ENCODE measurements at regions not wholly inside any gene's neighbourhood (a gene's known extent, or its start where the extent isn't known, plus 50 kb on each side); places are given as distances from the start of the nearest gene placed in this dataset.

DNA sequence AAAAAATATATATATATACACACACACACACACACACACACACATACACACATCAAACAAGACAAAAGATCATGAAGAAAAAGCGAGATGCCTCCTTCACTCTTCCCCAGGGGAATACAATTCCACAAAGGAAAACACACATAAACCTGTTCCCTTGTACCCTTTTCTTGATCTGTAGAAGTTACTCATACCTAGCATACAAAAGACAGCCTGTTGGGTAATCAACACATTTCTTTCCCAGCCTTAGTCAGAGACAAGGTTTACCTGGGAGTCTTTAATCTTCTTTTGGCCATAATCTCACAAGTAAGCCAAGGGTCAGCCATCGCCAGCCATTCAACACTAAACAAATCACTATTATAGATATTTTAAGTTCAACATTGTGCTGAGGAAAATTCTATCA lies 407.0 kb downstream of the SUCLG1 start:
- Histone ChIP-seq H3K27me3 (no peaks in the 10 kb centered on the region), H3K27ac (no peak overlapping the region), H3K4me3 (no peak overlapping the region), H3K4me1 (no peaks in the 10 kb centered on the region), H3K9me3 (replicated peaks) (no peaks in the 10 kb centered on the region), H3K36me3 (no peaks in the 10 kb centered on the region)
- no peak for DNase-seq

DNA sequence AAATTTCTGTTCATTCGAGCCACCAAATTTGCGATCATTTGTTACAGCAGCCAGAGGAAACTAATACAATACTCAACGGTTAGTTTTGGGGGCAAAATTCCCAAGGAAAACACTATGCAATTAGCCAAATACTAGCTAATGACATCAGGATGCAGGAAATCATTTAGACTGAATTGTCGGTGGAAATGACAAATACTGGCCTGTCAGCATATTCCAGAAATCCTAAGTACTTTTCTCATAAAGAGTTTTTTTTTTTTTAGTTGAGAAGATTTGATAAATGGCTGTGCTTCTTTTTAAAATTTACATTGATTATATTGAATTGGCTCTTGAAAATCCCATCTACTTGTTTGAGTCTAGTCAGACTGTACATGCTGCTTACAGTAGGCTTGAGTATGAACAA lies 410.1 kb downstream of the SUCLG1 start:
- no peaks in the 10 kb centered on the region for H3K36me3 ChIP-seq
- H3K9me3 ChIP-seq (replicated peaks), result no peaks in the 10 kb centered on the region
- no peak overlapping the region for H3K27ac ChIP-seq
- H3K4me1 ChIP-seq, result no peaks in the 10 kb centered on the region
- H3K4me3 ChIP-seq, result no peak overlapping the region
- DNase-seq, result no peak
- H3K27me3 ChIP-seq, result peaks cover 7% of the 10 kb centered on the region

DNA sequence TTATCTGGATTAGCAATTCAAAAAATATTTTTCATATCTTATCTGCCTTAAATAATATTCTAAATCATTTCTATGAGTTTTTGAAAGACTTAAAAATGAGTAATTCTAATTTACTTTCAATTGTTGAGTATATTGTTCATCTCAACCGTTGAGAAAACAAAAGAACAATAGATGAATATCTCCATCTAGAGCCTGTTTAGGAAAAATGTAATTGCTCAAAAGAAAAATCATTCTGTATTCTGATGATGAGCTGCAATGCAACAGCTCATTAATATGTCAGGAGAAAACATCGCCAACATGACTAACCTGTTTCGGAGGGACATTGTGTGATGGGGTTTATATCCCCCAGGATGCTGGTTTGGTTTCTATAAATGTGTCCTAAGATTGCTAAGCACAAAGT lies 417.6 kb downstream of the SUCLG1 start:
- H3K36me3 ChIP-seq, result no peaks in the 10 kb centered on the region
- H3K4me1 ChIP-seq, result no peaks in the 10 kb centered on the region
- H3K27me3 ChIP-seq, result peaks cover 7% of the 10 kb centered on the region
- no peak overlapping the region for H3K27ac ChIP-seq
- DNase-seq, result no peak
- H3K4me3 ChIP-seq, result no peak overlapping the region
- no peaks in the 10 kb centered on the region for H3K9me3 ChIP-seq (replicated peaks)

DNA sequence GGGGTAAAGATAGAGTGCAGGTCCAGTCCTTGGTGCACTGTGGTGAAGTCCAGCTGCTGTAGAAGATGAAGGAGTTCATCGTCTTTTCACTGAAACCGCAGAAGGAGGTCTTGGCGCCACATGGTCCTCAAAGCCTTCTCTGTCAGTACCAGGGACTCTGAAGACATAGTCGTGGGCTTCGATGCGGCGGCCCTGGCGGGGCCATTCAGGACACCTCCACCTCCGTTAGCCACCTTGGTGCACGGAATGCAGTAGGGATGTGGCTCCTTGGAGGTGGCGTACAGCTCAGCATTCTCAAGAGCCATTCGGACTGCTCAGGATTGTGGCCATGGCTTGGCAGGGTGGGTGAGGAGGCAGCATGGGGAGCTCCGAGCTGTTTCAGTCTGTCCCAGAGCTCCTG lies 418.8 kb downstream of the SUCLG1 start:
- no peaks in the 10 kb centered on the region for H3K9me3 ChIP-seq (replicated peaks)
- peaks cover 7% of the 10 kb centered on the region for H3K27me3 ChIP-seq
- no peak for DNase-seq
- H3K27ac ChIP-seq, result no peak overlapping the region
- H3K36me3 ChIP-seq, result no peaks in the 10 kb centered on the region
- H3K4me3 ChIP-seq, result no peak overlapping the region
- no peaks in the 10 kb centered on the region for H3K4me1 ChIP-seq

DNA sequence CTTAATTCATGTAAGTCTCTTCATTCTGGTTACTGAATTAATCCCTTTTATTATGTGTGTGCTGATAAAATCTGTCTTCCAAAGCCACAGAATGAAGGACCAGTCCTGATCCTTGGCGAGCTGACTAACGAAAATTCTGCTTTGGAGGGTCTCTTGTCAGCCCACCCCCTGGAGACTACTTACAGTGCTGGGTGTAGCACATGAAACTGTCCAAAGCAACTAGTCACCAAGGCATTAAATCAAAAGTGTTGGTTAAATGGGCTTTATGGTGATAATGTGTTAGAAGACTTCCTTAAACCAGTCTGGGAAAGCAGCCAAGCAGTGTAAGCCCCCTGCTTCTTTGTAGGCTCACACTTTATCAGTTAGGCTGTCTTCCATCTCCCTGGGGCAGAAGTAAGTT lies 420.2 kb downstream of the SUCLG1 start:
- Histone ChIP-seq H3K4me3 (no peak overlapping the region), H3K27me3 (peaks cover 3% of the 10 kb centered on the region; the same call in 1 of the 2 replicates), H3K4me1 (no peaks in the 10 kb centered on the region), H3K27ac (no peak overlapping the region), H3K36me3 (no peaks in the 10 kb centered on the region), H3K9me3 (replicated peaks) (no peaks in the 10 kb centered on the region)
- peak in 1 of 2 experiments; percentile 16 for DNase-seq

DNA sequence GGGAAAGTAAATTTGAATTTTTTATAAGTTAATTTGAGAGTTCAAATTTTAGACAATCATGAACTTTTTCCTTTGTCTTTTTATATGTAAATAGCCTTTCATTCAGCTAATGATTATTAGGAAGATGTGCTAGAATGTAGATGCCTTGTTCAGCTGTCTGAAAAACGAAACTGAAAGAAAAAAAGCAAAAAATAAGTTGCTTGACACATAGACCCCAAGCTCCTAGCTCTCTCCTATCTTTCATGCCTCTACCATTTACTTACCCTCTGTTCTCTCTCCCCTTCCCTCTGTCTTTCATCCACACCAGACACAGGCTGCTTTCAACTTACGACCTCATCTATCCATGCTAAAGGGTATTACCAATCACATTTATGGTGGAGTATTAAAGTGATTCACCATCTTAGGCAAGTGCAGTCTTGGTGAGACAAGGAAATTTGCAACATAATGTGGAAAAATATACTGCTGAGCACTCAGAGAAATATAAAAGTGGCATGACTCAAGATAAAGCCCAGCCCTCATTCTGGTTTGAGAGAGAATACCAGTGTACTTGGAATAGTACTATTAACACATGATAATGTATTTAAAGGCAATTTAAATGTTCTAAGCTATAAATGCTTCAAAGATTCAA lies 425.6 kb downstream of the SUCLG1 start:
- no peak for DNase-seq

DNA sequence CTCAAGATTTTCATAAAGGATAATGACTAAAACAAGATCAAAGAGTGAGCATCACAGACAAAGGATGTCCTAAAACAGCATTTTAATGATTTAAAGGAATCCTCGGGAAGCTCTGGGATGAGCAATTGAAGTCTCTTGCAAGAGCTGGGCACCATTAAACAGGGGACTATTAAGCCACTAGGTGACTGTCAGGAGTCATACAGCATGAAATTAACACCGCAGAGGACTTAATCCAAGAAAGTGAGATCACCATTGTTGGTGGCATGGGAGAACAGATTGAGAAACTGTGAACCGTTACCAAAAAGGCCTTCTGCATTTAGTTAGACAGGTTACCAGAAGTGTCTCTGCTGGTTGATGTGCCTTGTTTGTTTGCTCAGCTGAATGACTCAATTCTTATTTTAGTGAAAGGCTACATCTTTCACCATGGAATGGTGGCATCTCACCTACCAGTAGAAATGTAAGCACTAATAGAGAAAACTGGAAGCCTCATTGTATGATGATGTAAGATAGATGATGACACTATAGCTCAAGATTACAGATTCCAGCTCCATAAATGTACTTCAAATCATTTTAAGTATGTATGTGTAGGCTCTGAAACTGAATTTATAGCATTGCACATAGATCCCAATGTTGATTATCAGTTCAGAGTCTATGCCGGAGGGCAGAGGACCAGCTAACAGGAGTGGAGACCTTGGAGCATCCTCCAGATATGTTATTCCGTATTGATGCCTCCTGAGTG lies 427.6 kb downstream of the SUCLG1 start:
- Histone ChIP-seq H3K36me3 (no peaks in the 10 kb centered on the region), H3K27me3 (no peaks in the 10 kb centered on the region), H3K27ac (no peak overlapping the region), H3K4me1 (no peaks in the 10 kb centered on the region), H3K9me3 (replicated peaks) (no peaks in the 10 kb centered on the region), H3K4me3 (no peak overlapping the region)
- DNase-seq, result no peak

More for the DNA sequence above, 425.6 kb downstream of the SUCLG1 start:
- H3K36me3 ChIP-seq, result no peaks in the 10 kb centered on the region
- no peak overlapping the region for H3K4me3 ChIP-seq
- H3K4me1 ChIP-seq, result no peaks in the 10 kb centered on the region
- H3K27me3 ChIP-seq, result no peaks in the 10 kb centered on the region
- no peaks in the 10 kb centered on the region for H3K9me3 ChIP-seq (replicated peaks)
- no peak overlapping the region for H3K27ac ChIP-seq

DNA sequence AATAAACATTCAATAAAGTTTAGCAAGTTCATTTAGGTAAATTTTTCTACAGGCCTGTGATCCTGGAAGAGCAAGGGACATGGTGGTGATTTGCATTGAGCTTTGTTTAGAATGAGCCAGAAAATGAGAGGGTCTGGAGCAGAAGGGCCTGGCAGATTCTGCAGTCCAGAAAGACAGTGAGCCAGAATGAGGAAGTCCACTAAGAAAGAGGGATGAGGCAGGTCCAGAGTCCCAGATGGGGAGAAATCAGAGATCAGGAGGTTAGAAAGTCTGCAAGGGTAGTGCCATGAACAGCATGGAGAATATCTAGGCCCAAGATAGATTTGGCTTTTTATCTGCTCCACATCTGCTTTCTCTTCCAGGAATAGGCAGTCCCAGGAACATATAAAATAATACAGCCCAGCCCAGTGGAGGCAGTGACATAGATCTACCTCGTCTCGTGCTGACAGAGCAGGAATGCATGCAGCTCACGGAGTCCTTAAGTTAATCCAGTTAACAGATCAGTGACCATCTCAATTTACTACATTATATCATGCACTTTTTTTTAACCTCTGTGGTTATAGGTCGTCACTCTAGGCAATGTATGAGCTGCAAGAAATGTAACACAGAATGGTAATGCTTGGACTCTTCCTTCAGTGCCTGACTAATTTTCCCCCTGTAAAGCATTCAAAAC lies 429.0 kb downstream of the SUCLG1 start:
- no peak for DNase-seq
- Histone ChIP-seq H3K9me3 (replicated peaks) (no peaks in the 10 kb centered on the region), H3K27ac (no peak overlapping the region), H3K36me3 (no peaks in the 10 kb centered on the region), H3K4me1 (no peaks in the 10 kb centered on the region), H3K27me3 (no peaks in the 10 kb centered on the region), H3K4me3 (no peak overlapping the region)

DNA sequence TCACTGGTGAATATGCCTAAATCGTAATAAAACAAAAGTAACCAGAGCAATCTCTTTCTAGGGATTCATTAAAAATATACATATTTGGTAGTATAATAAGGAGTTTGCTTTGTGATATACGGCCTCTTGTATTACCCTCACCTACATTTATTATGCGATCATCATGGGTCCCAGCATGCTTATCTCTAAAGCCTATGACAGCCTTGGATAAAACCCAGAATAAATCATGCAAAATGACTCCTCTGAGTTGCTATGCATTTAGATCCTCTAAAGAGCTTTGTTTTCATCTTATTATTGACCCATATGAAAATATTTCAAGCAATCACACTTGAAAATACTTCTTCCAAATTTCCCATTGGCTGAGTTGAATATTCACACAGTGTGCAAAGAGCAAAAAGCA lies 432.3 kb downstream of the SUCLG1 start:
- H3K36me3 ChIP-seq, result no peaks in the 10 kb centered on the region
- H3K27ac ChIP-seq, result no peak overlapping the region
- no peaks in the 10 kb centered on the region for H3K9me3 ChIP-seq (replicated peaks)
- H3K27me3 ChIP-seq, result no peaks in the 10 kb centered on the region
- no peak for DNase-seq
- H3K4me3 ChIP-seq, result no peak overlapping the region
- H3K4me1 ChIP-seq, result no peaks in the 10 kb centered on the region

DNA sequence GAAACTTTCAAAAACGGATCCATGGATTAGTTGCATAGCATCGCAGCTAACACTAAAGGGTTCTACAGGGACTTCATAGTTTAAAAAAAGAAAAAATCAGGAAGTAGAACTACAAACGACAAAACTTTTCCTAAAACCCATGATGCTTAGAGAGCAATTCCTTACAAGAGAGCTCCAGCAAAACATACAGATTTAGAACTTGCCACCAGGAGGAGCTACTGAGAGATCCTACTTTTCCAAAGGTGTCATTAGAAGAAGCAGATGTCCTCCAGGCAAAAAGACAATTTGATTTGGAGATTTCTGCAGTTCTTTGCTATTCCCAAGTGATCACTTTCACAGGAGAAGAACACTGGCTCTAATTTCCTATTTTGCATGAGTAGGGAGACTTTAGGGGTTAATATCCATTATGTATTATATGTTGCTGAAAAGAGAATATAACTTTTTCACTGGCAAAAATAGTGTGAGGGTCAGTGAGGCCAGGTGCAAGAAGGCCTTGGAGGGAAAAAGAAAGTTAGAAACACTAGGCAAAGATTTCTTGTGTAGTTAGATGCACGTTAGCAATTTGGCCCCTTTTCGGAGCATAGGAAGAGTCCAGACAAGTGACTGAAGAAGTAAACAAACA lies 436.2 kb downstream of the SUCLG1 start:
- DNase-seq, result peak; percentile 46 to 82
- H3K4me1 ChIP-seq, result no peaks in the 10 kb centered on the region

DNA sequence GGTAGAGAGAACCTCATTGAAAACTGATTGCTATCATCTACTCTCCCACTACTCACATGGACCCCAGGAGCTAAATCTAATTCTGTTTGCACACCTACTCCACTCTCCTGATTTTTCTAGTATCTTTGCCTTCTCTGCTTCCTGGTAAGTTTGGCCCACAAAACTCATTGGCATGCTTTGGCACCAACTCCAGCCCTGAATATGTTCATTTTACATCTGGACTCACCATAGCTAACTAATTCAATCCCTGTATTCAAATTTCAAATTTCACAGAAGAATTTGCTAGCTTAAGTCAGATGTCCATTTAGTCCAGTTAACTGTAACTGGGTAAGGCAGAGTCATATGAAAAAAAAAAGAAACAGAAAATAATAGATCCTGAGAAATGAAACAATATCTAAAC lies 442.1 kb downstream of the SUCLG1 start:
- Histone ChIP-seq H3K27ac (no peak overlapping the region), H3K27me3 (peaks cover 6% of the 10 kb centered on the region; the same call in 1 of the 2 replicates), H3K4me3 (no peak overlapping the region), H3K36me3 (no peaks in the 10 kb centered on the region), H3K4me1 (no peaks in the 10 kb centered on the region), H3K9me3 (replicated peaks) (no peaks in the 10 kb centered on the region)
- no peak for DNase-seq

More for the DNA sequence above, 436.2 kb downstream of the SUCLG1 start:
- Histone ChIP-seq H3K4me3 (no peak overlapping the region), H3K27me3 (peaks cover 6% of the 10 kb centered on the region; the same call in 1 of the 2 replicates), H3K27ac (no peak overlapping the region), H3K9me3 (replicated peaks) (no peaks in the 10 kb centered on the region), H3K36me3 (no peaks in the 10 kb centered on the region)

DNA sequence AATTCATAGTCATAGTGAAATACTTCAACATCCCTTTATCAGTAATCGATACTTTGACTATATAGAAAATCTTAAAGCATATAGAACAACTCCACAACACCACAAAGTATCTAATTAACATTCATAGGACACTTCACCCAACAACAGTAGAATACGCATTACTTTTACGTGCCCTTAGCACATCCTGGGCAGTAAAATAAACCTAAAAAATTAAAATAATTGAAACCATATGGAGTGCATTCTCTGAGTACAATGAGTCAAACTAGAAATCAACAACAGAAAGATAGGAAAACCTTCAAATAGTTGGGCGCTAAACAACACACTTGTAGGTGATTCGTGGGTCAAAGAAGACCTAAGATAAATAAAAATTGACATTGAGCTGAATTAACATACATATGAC lies 442.9 kb downstream of the SUCLG1 start:
- H3K4me3 ChIP-seq, result no peak overlapping the region
- peaks cover 6% of the 10 kb centered on the region; the same call in 1 of the 2 replicates for H3K27me3 ChIP-seq
- DNase-seq, result no peak
- no peaks in the 10 kb centered on the region for H3K4me1 ChIP-seq
- no peaks in the 10 kb centered on the region for H3K36me3 ChIP-seq
- H3K9me3 ChIP-seq (replicated peaks), result no peaks in the 10 kb centered on the region
- H3K27ac ChIP-seq, result no peak overlapping the region

DNA sequence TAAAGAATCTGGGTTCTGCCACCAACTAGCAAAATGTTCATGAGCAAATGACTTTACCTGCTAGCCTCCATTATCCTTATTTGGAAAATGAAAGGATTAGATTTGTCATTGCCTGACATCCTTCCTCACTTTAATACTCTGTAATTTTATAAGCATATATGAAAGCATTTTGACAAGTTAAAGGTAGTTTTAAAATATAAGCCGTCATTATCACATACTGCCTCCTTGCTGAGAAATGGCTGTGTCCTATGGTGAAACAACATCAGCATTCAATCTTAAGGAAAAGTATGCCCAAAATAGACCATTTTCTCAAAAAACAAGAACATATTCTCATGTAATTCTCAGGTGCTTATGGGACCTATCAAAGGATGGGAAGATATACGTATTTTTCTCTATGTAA lies 461.2 kb downstream of the SUCLG1 start:
- DNase-seq, result no peak
- Histone ChIP-seq H3K27ac (no peak overlapping the region), H3K27me3 (no peaks in the 10 kb centered on the region), H3K4me3 (no peak overlapping the region), H3K36me3 (no peaks in the 10 kb centered on the region), H3K4me1 (no peaks in the 10 kb centered on the region), H3K9me3 (replicated peaks) (no peaks in the 10 kb centered on the region)

DNA sequence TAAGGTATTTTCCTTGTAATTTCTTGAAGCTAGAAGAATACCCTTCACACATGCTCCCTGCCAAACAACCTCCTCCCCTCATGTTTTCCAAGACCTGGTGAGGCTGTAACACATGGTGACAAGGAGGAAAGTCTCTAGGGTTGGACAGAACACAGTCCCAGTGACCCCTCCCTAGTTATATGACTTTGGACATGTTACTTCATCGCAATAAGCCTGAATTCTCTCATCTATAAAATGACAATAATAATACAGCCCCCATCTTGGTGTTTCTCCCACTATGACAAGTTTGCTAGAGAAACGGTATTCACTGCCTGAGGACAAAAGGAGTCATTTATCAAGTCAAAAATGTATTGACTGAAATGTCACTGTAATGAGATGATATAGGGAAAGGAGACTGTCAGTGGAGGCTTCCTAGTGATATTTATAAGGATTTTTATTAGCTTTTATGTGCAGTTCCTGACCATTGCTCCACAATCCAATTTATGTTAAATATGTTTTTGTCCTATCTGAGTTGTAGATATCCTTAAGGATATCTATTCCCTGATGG lies 464.4 kb downstream of the SUCLG1 start:
- Histone ChIP-seq H3K4me3 (no peak overlapping the region), H3K27ac (no peak overlapping the region), H3K27me3 (no peaks in the 10 kb centered on the region), H3K36me3 (no peaks in the 10 kb centered on the region), H3K9me3 (replicated peaks) (no peaks in the 10 kb centered on the region), H3K4me1 (no peaks in the 10 kb centered on the region)
- DNase-seq, result no peak
